SK-N-SH treated with all-trans-retinoic acid at 6 μM for 48 hours (cell line): ENCODE measurements at regions not wholly inside any gene's neighbourhood (a gene's known extent, or its start where the extent isn't known, plus 50 kb on each side); places are given as distances from the start of the nearest gene placed in this dataset.

ENCODE experiments used
- ATAC-seq: fragments of 200-7000 bp; cut with Tn5 transposase; 3 replicates; pipeline ENCODE4 v1.9.1; 2020; ENCODE audit warnings: mild to moderate bottlenecking, moderate library complexity
- ARNTL ChIP-seq: fragments of 450-650 bp; formaldehyde crosslinking; IDR thresholded peaks from 2 replicates; pipeline ENCODE4 v1.5.0; 2020; ENCODE audit warnings: low read depth, mild to moderate bottlenecking, moderate library complexity, borderline replicate concordance
- BACH2 ChIP-seq: fragments of 250-450 bp; sonication (Bioruptor Pico); IDR thresholded peaks from 2 replicates; pipeline ENCODE4 v1.9.0; 2021; ENCODE audit warnings: mild to moderate bottlenecking, borderline replicate concordance
- CSDC2 ChIP-seq: fragments of 250-450 bp; sonication (Bioruptor Pico); IDR thresholded peaks from 2 replicates; pipeline ENCODE4 v1.5.0; 2020; ENCODE audit warnings: mild to moderate bottlenecking, moderate library complexity
- ESRRG ChIP-seq: fragments of 250-450 bp; sonication (Bioruptor Pico); IDR thresholded peaks from 2 replicates; pipeline ENCODE4 v1.6.1; 2021; ENCODE audit warnings: mild to moderate bottlenecking
- GLIS3 ChIP-seq: fragments of 250-450 bp; sonication (Bioruptor Pico); IDR thresholded peaks from 2 replicates; pipeline ENCODE4 v1.5.0; 2020; ENCODE audit warnings: mild to moderate bottlenecking, moderate library complexity
- OSR1 ChIP-seq: fragments of 250-450 bp; sonication (Bioruptor Pico); IDR thresholded peaks from 2 replicates; pipeline ENCODE4 v1.8.0; 2022; ENCODE audit warnings: moderate library complexity, mild to moderate bottlenecking, inconsistent platforms
- PATZ1 ChIP-seq: fragments of 250-450 bp; sonication (Bioruptor Pico); IDR thresholded peaks from 2 replicates; pipeline ENCODE4 v1.8.0; 2020; ENCODE audit warnings: mild to moderate bottlenecking, moderate library complexity, borderline replicate concordance
- POU6F1 ChIP-seq: fragments of 250-450 bp; sonication (Bioruptor Pico); IDR thresholded peaks from 2 replicates; pipeline ENCODE4 v1.8.0; 2021; ENCODE audit warnings: low read depth, mild to moderate bottlenecking, moderate library complexity, borderline replicate concordance
- PPARA ChIP-seq: fragments of 250-450 bp; sonication (Bioruptor Pico); IDR thresholded peaks from 2 replicates; pipeline ENCODE4 v1.5.0; 2020; ENCODE audit warnings: mild to moderate bottlenecking, borderline replicate concordance
- RARB ChIP-seq: fragments of 250-450 bp; sonication (Bioruptor Pico); IDR thresholded peaks from 2 replicates; pipeline ENCODE4 v1.8.0; 2021; ENCODE audit warnings: mild to moderate bottlenecking, moderate library complexity
- SNAI2 ChIP-seq: fragments of 250-450 bp; sonication (Bioruptor Pico); IDR thresholded peaks from 2 replicates; pipeline ENCODE4 v1.5.0; 2020; ENCODE audit warnings: mild to moderate bottlenecking, moderate library complexity
- TCF4 ChIP-seq: fragments of 250-450 bp; sonication (Bioruptor Pico); IDR thresholded peaks from 2 replicates; pipeline ENCODE4 v1.8.0; 2021; ENCODE audit warnings: mild to moderate bottlenecking, moderate library complexity, borderline replicate concordance
- ZC3H10 ChIP-seq: fragments of 250-450 bp; sonication (Bioruptor Pico); IDR thresholded peaks from 2 replicates; pipeline ENCODE4 v1.5.1; 2021; ENCODE audit warnings: mild to moderate bottlenecking, moderate library complexity
- ZFP3 ChIP-seq: fragments of 250-450 bp; sonication (Bioruptor Pico); IDR thresholded peaks from 2 replicates; pipeline ENCODE4 v1.5.0; 2020; ENCODE audit warnings: mild to moderate bottlenecking, moderate library complexity
- ZFP30 ChIP-seq: fragments of 450-650 bp; formaldehyde crosslinking; IDR thresholded peaks from 2 replicates; pipeline ENCODE4 v1.5.0; 2022; ENCODE audit warnings: mild to moderate bottlenecking, moderate library complexity
- ZNF565 ChIP-seq: fragments of 450-650 bp; formaldehyde crosslinking; conservative IDR thresholded peaks from 2 replicates; pipeline ENCODE4 v1.5.0; 2020; ENCODE audit warnings: low read depth, mild to moderate bottlenecking, moderate library complexity
- ZNF70 ChIP-seq: fragments of 450-650 bp; formaldehyde crosslinking; IDR thresholded peaks from 2 replicates; pipeline ENCODE4 v1.5.0; 2020; ENCODE audit warnings: mild to moderate bottlenecking, moderate library complexity
- ZNF8 ChIP-seq: fragments of 450-650 bp; formaldehyde crosslinking; IDR thresholded peaks from 2 replicates; pipeline ENCODE4 v1.5.0; 2020; ENCODE audit warnings: mild to moderate bottlenecking, moderate library complexity
- TF ChIP-seq, protein P1 (sequence below): fragments of 250-450 bp; sonication (Bioruptor Pico); IDR thresholded peaks from 2 replicates; pipeline ENCODE4 v1.5.0; 2020; ENCODE audit warnings: mild to moderate bottlenecking, moderate library complexity
- TF ChIP-seq, protein P2 (sequence below): fragments of 250-450 bp; sonication (Bioruptor Pico); IDR thresholded peaks from 2 replicates; pipeline ENCODE4 v1.5.1; 2021; ENCODE audit warnings: mild to moderate bottlenecking, moderate library complexity

DNA sequence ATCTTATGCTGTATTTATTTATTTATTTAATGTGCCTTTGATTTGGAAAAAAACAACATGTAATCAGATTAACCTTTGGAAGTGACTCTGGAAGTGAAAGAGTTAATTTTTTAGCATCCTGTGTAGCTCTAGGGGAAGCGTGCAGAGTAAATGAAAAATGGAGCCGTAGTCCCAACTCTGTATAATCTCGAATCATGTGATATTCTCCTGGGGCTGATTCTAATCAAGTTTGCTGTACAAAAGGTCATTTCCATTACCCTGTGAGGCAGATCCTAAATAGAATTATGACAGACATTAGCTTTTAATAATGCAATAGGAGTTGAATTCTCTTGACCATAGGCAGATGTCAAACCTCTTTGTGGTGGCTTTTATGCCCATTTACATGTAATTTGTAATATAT, 238.6 kb upstream of the CSNK1A1L start:
- no peak for ATAC-seq
- TF ChIP-seq ZNF8 (CRISPR knock-in tag) = no peak
- TF ChIP-seq ZNF70 (CRISPR knock-in tag) = no peak
- TF ChIP-seq ZC3H10 (CRISPR knock-in tag) = no peak
- TF ChIP-seq RARB (CRISPR knock-in tag) = no peak
- TF ChIP-seq PATZ1 (CRISPR knock-in tag) = no peak
- no peak for TF ChIP-seq ESRRG (CRISPR knock-in tag)

- TF ChIP-seq ZFP3 (CRISPR knock-in tag) (no peak), POU6F1 (CRISPR knock-in tag) (no peak), PPARA (CRISPR knock-in tag) (no peak), ZNF8 (CRISPR knock-in tag) (no peak), ZNF565 (no peak), ARNTL (no peak), ZNF70 (CRISPR knock-in tag) (no peak), CSDC2 (no peak), ZC3H10 (CRISPR knock-in tag) (no peak), RARB (CRISPR knock-in tag) (no peak), OSR1 (CRISPR knock-in tag) (no peak)
- TF ChIP-seq, protein P1, sequence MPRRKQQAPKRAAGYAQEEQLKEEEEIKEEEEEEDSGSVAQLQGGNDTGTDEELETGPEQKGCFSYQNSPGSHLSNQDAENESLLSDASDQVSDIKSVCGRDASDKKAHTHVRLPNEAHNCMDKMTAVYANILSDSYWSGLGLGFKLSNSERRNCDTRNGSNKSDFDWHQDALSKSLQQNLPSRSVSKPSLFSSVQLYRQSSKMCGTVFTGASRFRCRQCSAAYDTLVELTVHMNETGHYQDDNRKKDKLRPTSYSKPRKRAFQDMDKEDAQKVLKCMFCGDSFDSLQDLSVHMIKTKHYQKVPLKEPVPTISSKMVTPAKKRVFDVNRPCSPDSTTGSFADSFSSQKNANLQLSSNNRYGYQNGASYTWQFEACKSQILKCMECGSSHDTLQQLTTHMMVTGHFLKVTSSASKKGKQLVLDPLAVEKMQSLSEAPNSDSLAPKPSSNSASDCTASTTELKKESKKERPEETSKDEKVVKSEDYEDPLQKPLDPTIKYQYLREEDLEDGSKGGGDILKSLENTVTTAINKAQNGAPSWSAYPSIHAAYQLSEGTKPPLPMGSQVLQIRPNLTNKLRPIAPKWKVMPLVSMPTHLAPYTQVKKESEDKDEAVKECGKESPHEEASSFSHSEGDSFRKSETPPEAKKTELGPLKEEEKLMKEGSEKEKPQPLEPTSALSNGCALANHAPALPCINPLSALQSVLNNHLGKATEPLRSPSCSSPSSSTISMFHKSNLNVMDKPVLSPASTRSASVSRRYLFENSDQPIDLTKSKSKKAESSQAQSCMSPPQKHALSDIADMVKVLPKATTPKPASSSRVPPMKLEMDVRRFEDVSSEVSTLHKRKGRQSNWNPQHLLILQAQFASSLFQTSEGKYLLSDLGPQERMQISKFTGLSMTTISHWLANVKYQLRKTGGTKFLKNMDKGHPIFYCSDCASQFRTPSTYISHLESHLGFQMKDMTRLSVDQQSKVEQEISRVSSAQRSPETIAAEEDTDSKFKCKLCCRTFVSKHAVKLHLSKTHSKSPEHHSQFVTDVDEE = no peak
- TF ChIP-seq, protein P2, sequence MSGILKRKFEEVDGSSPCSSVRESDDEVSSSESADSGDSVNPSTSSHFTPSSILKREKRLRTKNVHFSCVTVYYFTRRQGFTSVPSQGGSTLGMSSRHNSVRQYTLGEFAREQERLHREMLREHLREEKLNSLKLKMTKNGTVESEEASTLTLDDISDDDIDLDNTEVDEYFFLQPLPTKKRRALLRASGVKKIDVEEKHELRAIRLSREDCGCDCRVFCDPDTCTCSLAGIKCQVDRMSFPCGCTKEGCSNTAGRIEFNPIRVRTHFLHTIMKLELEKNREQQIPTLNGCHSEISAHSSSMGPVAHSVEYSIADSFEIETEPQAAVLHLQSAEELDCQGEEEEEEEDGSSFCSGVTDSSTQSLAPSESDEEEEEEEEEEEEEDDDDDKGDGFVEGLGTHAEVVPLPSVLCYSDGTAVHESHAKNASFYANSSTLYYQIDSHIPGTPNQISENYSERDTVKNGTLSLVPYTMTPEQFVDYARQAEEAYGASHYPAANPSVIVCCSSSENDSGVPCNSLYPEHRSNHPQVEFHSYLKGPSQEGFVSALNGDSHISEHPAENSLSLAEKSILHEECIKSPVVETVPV (CRISPR knock-in tag) = no peak
- ATAC-seq = no peak
Observed at GRCh38 chr13:37342205-37342604, 236.7 kb upstream of the CSNK1A1L start.

DNA sequence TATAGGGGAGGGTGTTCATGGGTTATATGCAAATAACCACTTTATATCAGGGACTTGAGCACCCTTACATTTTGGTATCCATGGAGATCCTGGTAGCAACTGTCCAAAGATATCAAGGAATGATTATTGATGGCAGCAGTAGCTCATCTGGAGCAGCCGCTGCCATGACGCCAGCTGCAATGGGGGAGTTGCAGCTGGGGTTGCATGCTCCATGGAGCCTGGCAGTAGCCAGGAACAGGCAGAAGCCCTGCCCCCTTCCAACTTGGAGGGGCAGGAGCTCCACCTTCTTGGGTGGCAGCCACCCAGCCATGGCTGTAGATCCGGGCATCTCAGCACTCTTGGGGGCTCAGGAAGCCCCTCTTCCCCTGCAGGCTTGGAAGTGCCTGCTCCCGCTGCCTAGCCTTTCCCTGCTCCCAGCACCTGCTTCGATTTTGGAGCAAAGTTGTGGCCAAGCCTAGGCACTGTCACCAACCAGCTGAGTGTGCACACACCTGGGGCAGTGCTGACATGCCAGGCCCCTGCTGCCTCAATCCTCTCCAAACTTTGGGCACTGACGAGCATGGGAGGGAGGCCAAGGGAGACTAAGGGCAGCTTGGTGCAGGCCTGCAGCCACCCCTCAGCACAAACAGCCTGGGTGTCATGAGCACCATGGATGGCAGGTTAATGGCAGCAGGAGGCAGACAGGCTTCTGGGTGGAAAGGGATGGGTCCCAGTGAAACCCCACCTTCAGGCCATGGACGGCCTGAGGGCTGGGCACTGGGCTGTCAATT, 235.6 kb upstream of the CSNK1A1L start:
- no peak for ATAC-seq
- TF ChIP-seq, protein P2 (CRISPR knock-in tag) = no peak
- TF ChIP-seq POU6F1 (CRISPR knock-in tag) (no peak), ARNTL (no peak), CSDC2 (no peak), PPARA (CRISPR knock-in tag) (no peak), ZC3H10 (CRISPR knock-in tag) (no peak), SNAI2 (no peak), PATZ1 (CRISPR knock-in tag) (no peak), TCF4 (CRISPR knock-in tag) (no peak), ESRRG (CRISPR knock-in tag) (no peak), BACH2 (no peak), GLIS3 (CRISPR knock-in tag) (no peak), ZNF565 (no peak), ZNF8 (CRISPR knock-in tag) (no peak), ZFP30 (no peak)
